Vagina (tissue), 2 donors: ENCODE measurements at regions not wholly inside any gene's neighbourhood (a gene's known extent, or its start where the extent isn't known, plus 50 kb on each side); places are given as distances from the start of the nearest gene placed in this dataset.

ENCODE experiments used
- POLR2A ChIP-seq, 2 donors: fragments of 450-650 bp; IDR thresholded peaks; one replicate each; pipeline ENCODE4 v1.6.1; 2017; ENCODE audit warnings: antibody characterized with exemption in 2 of 2, mild to moderate bottlenecking in 2 of 2, moderate library complexity in 2 of 2
- POLR2AphosphoS5 ChIP-seq, 2 donors: sonication (generic); formaldehyde crosslinking; IDR thresholded peaks; one replicate each; pipeline ENCODE4 v1.9.0; 2017; ENCODE audit warnings: antibody characterized with exemption in 2 of 2, mild to moderate bottlenecking in 2 of 2, low read depth in 1 of 2; ENCODE audit not compliant: insufficient read depth in 1 of 2
- TF ChIP-seq, protein P1 (sequence below), 3 experiments: fragments of 450-650 bp in 2 of 3; fragments of 200-600 bp in 1 of 3; sonication (generic) in 1 of 3; IDR thresholded peaks; one replicate each; pipeline ENCODE4 v1.5.1; 2017 to 2019; ENCODE audit warnings: antibody characterized with exemption in 3 of 3, mild to moderate bottlenecking in 2 of 3, moderate library complexity in 2 of 3

DNA sequence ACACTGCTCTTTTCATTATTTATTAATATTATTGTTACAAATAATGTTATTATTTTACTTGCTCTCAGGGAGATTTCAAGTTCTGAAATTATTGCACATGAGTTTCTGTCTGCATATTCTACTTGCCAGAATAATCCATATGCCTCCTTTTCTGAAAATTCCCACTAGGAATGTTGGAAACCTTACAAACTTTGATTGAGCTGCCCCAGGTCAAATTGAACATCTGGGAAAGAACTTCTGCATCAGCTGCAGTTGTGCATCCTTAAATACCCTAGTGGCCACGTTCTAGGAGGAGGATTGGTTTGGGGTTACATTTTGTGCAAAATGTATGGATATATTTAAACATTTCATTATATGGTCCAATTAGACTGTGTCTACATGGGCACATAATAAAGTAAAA lies 1302.7 kb upstream of the PIK3C3 start:
- TF ChIP-seq, protein P1, sequence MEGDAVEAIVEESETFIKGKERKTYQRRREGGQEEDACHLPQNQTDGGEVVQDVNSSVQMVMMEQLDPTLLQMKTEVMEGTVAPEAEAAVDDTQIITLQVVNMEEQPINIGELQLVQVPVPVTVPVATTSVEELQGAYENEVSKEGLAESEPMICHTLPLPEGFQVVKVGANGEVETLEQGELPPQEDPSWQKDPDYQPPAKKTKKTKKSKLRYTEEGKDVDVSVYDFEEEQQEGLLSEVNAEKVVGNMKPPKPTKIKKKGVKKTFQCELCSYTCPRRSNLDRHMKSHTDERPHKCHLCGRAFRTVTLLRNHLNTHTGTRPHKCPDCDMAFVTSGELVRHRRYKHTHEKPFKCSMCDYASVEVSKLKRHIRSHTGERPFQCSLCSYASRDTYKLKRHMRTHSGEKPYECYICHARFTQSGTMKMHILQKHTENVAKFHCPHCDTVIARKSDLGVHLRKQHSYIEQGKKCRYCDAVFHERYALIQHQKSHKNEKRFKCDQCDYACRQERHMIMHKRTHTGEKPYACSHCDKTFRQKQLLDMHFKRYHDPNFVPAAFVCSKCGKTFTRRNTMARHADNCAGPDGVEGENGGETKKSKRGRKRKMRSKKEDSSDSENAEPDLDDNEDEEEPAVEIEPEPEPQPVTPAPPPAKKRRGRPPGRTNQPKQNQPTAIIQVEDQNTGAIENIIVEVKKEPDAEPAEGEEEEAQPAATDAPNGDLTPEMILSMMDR (IDR thresholded peaks at IDR 0.05): no peak
- TF ChIP-seq POLR2A (IDR thresholded peaks at IDR 0.05) (no peak), POLR2AphosphoS5 (IDR thresholded peaks at IDR 0.05; ENCODE audit: insufficient read depth in 1 of 2, low read depth in 1 of 2) (no peak)
